ENCODE measurements at regions not wholly inside any gene's neighbourhood (a gene's known extent, or its start where the extent isn't known, plus 50 kb on each side); places are given as distances from the start of the nearest gene placed in this dataset.

GRCh38 chr4:78691971-78692821 lies 84.0 kb upstream of the BMP2K start:
- TF ChIP-seq CTCF (IDR thresholded peaks at IDR 0.05) = no peak
- TF ChIP-seq POLR2A (IDR thresholded peaks at IDR 0.05) = no peak

All from esophagus squamous epithelium (tissue), 4 donors.